DOHH2 (cell line): ENCODE measurements at regions not wholly inside any gene's neighbourhood (a gene's known extent, or its start where the extent isn't known, plus 50 kb on each side); places are given as distances from the start of the nearest gene placed in this dataset.

Experiments used
- H3F3A ChIP-seq: fragments of 200-600 bp; sonication (generic), shearing (Covaris generic); 2 replicates; pipeline ENCODE4 v1.6.0; 2016; ENCODE audit warnings: antibody characterized with exemption, mild to moderate bottlenecking; ENCODE audit not compliant: control insufficient read depth, insufficient read depth
- H3K27ac ChIP-seq: fragments of 200-600 bp; sonication (generic); 2 replicates; pipeline ENCODE4 v1.5.1; 2014; ENCODE audit warnings: low read depth, mild to moderate bottlenecking, low read length, moderate library complexity
- H3K27me3 ChIP-seq: fragments of 200-600 bp; sonication (generic); 2 replicates; pipeline ENCODE4 v1.6.1; 2014; ENCODE audit warnings: mild to moderate bottlenecking, low read length, mixed read lengths; ENCODE audit not compliant: control insufficient read depth
- H3K36me3 ChIP-seq: fragments of 200-600 bp; sonication (generic); 2 replicates; pipeline ENCODE4 v1.6.1; 2014; ENCODE audit warnings: mild to moderate bottlenecking, low read length, moderate library complexity, mixed read lengths; ENCODE audit not compliant: control insufficient read depth
- H3K4me1 ChIP-seq: fragments of 200-600 bp; sonication (generic); 2 replicates; pipeline ENCODE4 v1.6.1; 2014; ENCODE audit warnings: mild to moderate bottlenecking, low read length, mixed read lengths; ENCODE audit not compliant: control insufficient read depth
- H3K4me2 ChIP-seq: fragments of 200-600 bp; sonication (generic); 2 replicates; pipeline ENCODE4 v1.6.0; 2014; ENCODE audit warnings: mild to moderate bottlenecking, low read length, moderate library complexity
- H3K4me3 ChIP-seq: fragments of 200-600 bp; sonication (generic); 2 replicates; pipeline ENCODE4 v1.5.1; 2014; ENCODE audit warnings: mild to moderate bottlenecking, low read length, mixed read lengths
- H3K79me2 ChIP-seq: fragments of 200-600 bp; sonication (generic); 2 replicates; pipeline ENCODE4 v1.6.1; 2014; ENCODE audit warnings: mild to moderate bottlenecking, low read length, mixed read lengths; ENCODE audit not compliant: control insufficient read depth
- H3K9me2 ChIP-seq: fragments of 200-600 bp; sonication (generic); replicated peaks from 2 replicates; pipeline ENCODE4 v1.6.1; 2014; ENCODE audit warnings: mild to moderate bottlenecking, low read length, mixed read lengths; ENCODE audit not compliant: control insufficient read depth
- H3K9me3 ChIP-seq: fragments of 200-600 bp; sonication (generic); 2 replicates; pipeline ENCODE4 v1.6.1; 2014; ENCODE audit warnings: antibody characterized with exemption, low read length, mixed read lengths; ENCODE audit not compliant: control insufficient read depth, insufficient read depth
- H4K20me1 ChIP-seq: fragments of 200-600 bp; sonication (generic); 2 replicates; pipeline ENCODE4 v1.6.0; 2014; ENCODE audit warnings: low read depth, mild to moderate bottlenecking, antibody characterized with exemption, low read length, moderate library complexity; ENCODE audit not compliant: control insufficient read depth, insufficient read depth
- CTCF ChIP-seq: fragments of 200-600 bp; sonication (generic); IDR thresholded peaks from one replicate; pipeline ENCODE4 v1.5.1; 2014; ENCODE audit warnings: antibody characterized with exemption, mild to moderate bottlenecking, low read depth, low read length; ENCODE audit not compliant: poor library complexity, severe bottlenecking
- EZH2phosphoT487 ChIP-seq: fragments of 200-600 bp; sonication (generic); IDR thresholded peaks from 2 replicates; pipeline ENCODE4 v1.6.1; 2017; ENCODE audit warnings: borderline replicate concordance, mild to moderate bottlenecking, antibody characterized with exemption, low read length, moderate library complexity, mixed read lengths

- TF ChIP-seq CTCF (no peak), EZH2phosphoT487 (no peak)
- H4K20me1 ChIP-seq = no peaks in the 10 kb centered on the region
- H3K27ac ChIP-seq = no peak overlapping the region
- H3K9me3 ChIP-seq = no peaks in the 10 kb centered on the region
- no peaks in the 10 kb centered on the region for H3K79me2 ChIP-seq
- no peaks in the 10 kb centered on the region for H3F3A ChIP-seq
- H3K4me3 ChIP-seq = no peak overlapping the region
- no peak overlapping the region for H3K4me2 ChIP-seq
- no peaks in the 10 kb centered on the region for H3K9me2 ChIP-seq
- no peaks in the 10 kb centered on the region for H3K27me3 ChIP-seq
- H3K36me3 ChIP-seq = no peaks in the 10 kb centered on the region
- no peaks in the 10 kb centered on the region for H3K4me1 ChIP-seq
These were observed 148.7 kb upstream of the VRK2 start for GRCh38 chr2:57897920-57898319.

- Histone ChIP-seq H3K4me3 (no peak overlapping the region), H3K9me3 (no peaks in the 10 kb centered on the region), H3F3A (no peaks in the 10 kb centered on the region), H3K27ac (no peak overlapping the region), H3K4me2 (no peak overlapping the region), H3K4me1 (no peaks in the 10 kb centered on the region), H4K20me1 (no peaks in the 10 kb centered on the region), H3K36me3 (no peaks in the 10 kb centered on the region), H3K27me3 (no peaks in the 10 kb centered on the region), H3K9me2 (no peaks in the 10 kb centered on the region), H3K79me2 (no peaks in the 10 kb centered on the region)
- no peak for TF ChIP-seq CTCF
- TF ChIP-seq EZH2phosphoT487 = no peak
These were observed 146.7 kb upstream of the VRK2 start for GRCh38 chr2:57899898-57900297.

- Histone ChIP-seq H3K27ac (no peak overlapping the region), H3K9me3 (no peaks in the 10 kb centered on the region), H4K20me1 (no peaks in the 10 kb centered on the region), H3F3A (no peaks in the 10 kb centered on the region), H3K27me3 (no peaks in the 10 kb centered on the region), H3K4me3 (no peak overlapping the region), H3K36me3 (no peaks in the 10 kb centered on the region), H3K79me2 (no peaks in the 10 kb centered on the region), H3K4me2 (no peak overlapping the region), H3K4me1 (no peaks in the 10 kb centered on the region), H3K9me2 (no peaks in the 10 kb centered on the region)
- TF ChIP-seq CTCF = no peak
- no peak for TF ChIP-seq EZH2phosphoT487
These were observed 144.0 kb upstream of the VRK2 start for GRCh38 chr2:57902578-57902977.
